HS-27A (cell line): ENCODE measurements at regions not wholly inside any gene's neighbourhood (a gene's known extent, or its start where the extent isn't known, plus 50 kb on each side); places are given as distances from the start of the nearest gene placed in this dataset.
"Not testable (repeated sequence)": the region's sequence is repeated elsewhere in the genome, so short reads cannot be mapped to it uniquely, and the experiment has no call there.

ENCODE experiments used
- DNase-seq: peaks from one replicate; pipeline ENCODE4 v3.0.0-alpha.2; 2012; ENCODE audit warnings: low read depth, missing footprints

GRCh38 chr12:31906557-31907301 is 52.5 kb upstream of the RESF1 start:
- no peak for DNase-seq

DNA sequence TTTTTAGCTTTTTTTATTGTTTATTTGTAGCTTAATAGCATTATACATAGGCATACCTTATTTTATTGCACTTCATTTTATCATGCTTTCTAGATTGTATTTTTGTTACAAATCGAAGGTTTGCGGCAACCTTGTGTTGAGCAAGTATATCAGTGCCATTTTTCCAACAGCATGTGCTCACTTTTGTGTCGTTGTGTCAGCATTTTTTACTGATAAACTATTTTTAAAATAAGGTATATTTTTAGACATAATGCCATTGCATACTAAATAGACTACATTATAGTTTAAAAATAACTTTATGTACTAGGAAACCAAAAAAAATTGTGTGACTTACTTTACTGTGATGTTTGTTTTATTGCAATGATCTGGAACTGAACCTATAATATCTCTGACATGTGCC is 56.2 kb upstream of the RESF1 start:
- DNase-seq = no peak

DNA sequence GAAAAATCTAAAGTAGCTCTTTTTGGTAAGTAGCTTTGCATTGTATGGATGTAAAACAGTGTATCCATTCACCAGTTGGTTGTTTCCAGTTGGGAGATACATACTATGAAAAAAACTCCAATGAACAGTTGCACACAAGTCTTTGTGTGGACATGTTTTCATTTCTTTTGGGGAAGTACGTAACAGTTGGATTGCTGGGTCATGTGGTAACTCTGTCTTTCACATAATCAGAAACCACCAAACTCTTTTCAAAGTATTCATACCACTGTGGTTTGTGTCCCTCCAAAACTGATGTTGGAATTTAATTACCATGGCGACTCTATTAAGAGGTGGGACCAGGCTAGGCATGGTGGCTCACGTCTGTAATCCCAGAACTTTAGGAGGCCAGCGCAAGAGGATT is 58.9 kb upstream of the RESF1 start:
- DNase-seq = no peak

DNA sequence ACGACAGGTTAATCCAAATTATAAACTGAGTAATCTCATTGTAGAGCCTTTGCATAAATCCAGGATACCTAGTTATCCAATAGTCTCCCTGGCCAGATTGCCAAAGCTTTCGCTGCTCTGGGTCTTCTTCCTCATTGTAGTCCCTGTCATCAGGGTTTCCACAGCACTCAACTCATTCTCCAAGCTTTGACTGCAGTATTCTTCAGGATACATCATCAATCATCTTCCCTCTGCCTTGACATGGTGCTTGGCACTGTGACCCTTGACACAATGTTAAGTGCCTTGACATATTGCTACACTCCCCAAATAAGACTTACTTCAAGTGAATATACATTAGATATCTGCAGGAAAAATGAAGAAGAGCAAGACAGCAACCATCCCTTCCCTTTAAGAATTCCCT is 60.1 kb upstream of the RESF1 start:
- no peak for DNase-seq

- DNase-seq = peak; percentile 60
Observed at GRCh38 chr12:31897781-31898503, 61.3 kb upstream of the RESF1 start.

DNA sequence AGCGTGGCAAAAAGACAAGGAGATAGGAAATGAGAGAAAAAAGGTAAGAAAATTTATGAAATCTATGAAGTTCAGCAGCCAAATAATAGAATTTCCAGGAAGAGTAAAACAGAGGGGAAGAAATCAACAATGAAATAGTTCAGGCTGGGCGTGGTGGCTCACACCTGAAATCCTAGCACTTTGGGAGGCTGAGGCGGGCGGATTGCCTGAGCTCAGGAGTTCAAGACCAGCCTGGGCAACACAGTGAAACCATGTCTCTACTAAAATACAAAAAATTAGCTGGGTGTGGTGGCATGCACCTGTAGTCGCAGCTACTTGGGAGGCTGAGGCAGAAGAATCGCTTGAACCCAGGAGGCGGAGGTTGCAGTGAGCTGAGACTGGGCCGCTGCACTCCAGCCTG is 62.1 kb upstream of the RESF1 start:
- not testable (repeated sequence) for DNase-seq

- peak; percentile 31 for DNase-seq
Observed at GRCh38 chr12:31896514-31897039, 62.6 kb upstream of the RESF1 start.

GRCh38 chr12:31895449-31896150 is 63.6 kb upstream of the RESF1 start:
- no peak for DNase-seq

DNA sequence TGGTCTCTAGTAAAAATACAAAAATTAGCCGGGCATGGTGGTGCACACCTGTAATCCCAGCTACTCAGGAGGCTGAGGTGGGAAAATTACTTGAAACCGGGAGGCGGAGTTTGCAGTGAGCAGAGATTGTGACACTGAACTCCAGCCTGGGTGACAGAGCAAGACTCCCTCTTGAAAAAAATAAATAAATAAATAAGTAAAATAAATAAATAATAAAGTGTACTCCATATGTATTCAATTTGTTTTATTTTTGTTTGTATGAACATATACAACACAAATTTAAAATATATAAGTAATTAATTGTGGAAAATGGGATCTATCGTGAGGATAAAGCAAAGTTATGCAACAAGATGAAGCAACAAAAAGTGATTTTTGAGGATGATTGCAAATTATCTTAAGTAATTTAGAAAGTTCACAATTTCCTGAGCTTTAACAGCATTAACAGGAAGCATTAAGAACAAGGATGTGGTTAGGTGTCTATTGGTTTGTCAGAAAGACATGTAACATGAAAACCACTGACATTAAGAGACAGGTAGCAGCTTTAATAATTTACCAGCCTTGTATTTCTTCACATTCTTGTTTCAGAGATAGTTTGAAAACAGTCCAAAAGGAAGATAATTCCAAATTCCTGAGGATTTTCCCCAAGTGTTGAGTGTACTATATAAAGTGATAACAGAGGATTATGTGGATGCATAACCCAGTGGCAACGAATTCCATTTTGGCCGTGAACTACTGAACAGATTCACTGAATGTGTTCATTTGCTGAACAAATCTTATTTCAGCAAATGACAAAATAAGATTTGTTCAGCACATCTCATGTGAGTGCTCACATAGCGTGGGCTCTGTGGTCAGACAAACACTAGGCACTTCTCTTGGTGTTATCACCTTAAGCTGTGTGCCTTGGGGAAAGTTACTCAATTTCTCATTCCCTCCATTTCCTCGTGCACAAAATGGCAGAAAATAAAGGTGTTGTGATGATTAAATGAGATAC is 68.6 kb upstream of the RESF1 start:
- no peak for DNase-seq

DNA sequence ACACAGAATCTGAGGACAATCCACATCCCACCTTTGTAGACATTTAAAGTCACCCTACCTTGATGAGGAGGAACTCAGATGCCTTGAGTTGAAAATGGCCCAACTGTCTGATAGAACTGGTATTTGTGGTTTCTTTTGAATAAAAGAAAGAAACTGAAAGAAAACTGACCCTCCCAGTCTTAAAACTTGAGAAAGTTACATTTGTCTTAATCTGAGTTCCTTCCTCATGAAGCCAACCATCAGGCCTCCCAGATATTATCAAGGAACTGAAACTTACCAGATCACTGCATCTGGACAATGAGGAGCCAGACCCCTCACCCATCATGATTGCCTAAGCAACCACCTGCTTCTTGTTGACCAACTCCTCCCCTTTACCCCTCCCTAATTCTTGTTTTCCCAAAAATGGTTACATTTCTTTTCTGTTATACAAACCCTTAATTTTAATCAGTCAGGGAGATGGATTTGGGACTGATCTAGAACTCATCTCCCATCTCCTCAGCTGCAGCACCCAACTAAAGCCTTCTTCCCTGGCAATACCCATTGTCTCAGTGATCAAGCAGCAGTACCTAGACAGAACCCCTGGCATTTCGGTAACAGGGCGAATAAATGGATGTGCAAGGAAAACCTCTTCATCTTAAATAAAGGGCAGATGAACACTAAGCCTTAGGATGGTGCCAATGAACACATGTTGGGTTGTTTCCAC is 72.0 kb upstream of the RESF1 start:
- DNase-seq = no peak

DNA sequence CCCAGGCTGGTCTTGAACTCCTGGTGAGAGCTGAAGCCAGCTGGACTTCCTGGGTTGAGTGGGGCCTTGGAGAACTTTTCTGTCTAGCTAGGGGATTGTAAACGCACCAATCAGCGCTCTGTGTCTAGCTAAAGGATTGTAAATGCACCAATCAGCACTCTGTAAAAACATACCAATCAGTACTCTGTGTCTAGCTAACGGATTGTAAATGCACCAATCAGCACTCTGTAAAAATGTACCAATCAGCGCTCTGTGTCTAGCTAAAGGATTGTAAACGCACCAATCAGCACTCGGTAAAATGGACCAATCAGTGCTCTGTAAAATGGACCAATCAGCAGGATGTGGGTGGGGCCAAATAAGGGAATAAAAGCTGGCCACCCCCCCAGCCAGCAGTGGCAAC is 76.5 kb upstream of the RESF1 start:
- DNase-seq = not testable (repeated sequence)

DNA sequence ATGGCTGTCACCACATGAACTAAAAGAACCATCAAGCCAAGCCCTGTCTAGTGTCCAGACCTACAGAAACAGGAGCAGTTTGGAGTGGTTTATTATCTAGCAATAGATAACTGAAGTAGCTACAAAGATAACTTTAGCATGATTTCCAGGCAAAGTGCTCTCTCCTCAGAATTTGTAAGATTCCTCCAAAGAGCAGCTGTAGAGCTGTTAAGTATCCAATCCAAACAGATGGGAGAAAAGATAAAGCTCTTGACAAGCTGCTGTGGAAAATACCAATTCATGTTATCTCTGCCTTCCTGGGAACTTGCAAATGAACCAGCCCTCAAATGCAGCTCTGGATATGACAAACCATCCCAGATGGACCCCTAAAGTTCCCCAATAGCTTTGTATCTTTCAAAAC is 78.9 kb upstream of the RESF1 start:
- no peak for DNase-seq

DNA sequence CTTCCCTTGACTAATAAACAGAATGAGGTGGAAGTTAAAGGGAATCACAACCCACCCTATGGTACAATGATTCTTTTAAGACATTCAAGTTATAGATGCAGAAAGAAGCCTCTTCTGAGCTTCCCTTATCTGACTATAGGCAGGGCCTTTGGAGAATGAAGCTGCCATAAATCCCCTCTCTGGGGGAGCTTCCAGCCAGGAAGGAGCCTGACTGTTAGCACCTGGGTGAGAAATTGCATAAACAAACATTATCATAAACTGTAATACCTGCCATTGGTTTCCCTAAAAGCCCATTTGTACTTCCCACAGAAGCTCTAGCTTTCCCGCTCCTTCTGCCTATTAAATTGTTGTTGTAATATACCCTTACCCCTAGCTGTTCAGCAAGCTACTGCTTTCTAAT is 81.3 kb upstream of the RESF1 start:
- DNase-seq = no peak

DNA sequence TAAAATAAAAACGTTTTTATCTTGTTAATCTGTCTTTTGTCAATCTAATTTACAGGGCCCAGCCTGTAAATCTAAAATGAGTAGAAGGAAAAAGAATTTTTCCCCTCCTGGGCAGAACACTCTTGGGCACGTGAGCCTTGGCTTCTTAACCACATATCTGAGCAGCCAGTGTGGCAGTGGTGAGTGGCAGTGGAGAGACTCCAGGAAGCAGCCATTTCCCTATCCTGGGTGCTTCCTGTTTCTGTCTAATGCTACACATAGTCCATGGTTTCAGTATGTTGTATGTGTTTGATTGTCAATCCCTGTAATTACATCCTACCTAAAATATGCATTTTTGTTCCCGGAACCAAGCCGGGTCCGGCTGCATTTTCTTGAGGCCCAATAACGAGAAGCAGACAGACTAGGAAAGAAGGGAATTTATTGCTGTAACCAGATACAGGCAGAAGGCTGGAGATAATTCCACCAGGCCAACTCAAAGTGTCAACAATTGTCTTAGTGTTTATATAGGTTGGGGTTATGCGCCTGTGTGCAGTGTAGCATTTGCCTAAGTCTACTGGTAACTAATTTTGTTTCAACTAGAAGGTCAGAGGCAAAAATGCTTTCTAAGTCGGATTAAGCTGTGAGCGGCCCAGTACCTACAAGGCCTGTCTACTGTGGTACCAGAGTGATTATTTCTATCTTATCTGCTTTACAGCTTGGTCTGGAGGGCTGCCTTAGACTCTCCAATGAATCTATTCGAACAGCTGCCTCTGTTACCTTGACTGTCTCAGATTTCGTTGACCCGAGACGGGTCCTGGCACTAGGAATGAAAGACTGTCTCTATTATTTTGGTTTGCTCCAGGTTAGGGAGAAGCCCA is 82.4 kb upstream of the RESF1 start:
- no peak for DNase-seq

DNA sequence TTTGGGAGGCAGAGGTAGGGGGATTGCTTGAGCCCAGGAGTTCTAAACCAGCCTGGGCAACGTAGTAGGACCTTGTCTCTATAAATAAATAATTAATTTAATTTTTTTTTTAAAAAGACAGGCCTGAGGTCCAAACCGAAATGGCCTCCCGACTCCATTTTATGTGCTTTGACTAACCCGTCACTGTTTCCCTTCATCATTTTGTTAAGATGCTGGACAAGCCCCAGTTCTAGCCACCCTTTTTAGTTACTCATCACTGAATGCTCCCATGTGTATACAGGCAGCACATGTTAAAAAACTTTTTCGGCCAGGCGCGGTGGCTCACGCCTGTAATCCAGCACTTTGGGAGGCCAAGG is 83.6 kb upstream of the RESF1 start:
- DNase-seq = no peak

GRCh38 chr12:31874961-31875608 is 84.1 kb upstream of the RESF1 start:
- no peak for DNase-seq

DNA sequence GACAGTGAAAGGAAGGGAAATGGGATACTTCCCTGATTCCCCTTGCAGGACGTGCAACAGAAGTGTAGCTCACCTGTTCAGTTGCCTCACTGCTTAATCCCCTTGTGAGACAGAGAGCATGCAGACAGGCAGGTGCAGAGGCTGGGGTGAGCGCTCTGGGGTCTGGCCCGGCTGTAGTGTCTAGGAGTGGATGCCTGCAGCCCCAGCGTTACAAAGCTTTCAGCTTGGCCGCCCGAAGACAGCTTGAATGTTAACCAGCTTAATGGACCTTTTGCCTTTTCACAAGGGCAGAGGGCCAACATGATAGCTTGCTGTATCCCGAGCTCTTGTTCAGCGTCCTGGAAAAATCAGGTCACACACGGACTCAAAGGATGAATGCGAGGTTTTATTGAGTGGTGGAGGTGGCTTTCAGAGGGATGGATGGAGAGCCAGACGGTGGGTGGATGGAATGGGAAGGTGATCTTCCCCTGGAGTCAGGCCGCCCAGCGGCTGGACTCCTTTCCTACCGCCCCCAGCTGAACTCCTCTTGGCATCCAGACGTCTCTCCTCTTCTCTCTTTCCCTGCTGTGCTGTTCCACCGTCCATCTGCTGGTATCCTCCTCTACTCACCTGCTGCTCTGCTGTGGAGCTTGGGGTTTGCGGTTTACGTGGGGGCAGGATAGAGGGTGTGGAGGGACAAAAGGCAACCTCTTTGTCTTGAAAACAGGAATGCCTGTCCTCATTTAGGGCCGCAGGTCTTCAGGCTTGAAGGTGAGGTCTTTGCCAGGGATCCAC is 86.2 kb upstream of the RESF1 start:
- no peak for DNase-seq

DNA sequence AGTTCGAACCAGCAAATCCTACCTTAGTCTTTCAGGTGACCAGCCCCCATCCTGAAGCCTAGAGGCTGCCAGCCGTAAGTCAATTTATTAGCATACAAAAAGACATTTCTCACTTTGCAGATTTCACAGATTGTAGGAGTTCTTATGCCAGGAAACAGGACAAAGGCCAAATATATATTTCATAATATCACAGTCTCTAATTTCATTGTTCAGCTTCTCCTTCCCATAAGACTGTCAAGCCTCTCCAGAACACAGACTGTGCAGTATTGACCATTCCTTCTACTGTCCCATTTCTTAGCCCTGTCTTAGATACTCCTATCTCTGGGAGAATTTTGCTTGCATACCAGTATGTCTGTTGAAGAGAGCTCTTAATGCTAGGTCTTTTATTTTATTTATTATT is 89.2 kb upstream of the RESF1 start:
- no peak for DNase-seq

DNA sequence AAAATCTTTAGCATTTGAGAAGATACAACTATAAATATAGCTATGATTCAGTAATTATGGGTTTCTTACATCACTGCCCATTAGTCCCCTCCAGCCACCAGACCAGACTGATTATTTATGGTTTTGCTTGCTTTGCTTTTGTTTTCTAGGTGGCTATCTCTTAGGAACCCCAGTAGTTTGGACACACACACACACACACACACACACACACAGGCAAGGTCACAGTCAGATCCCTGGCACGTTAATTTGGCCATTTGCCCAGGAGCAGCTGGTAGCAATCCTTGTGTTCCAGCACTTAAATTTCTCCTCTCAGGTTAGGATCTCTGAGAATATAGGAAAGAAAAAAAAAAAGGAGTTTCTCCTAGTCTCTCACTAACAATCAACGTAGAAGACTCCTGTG is 90.2 kb upstream of the RESF1 start:
- peak; percentile 59 for DNase-seq
